Endometrial microvascular endothelial cells (primary cell): ENCODE measurements at regions not wholly inside any gene's neighbourhood (a gene's known extent, or its start where the extent isn't known, plus 50 kb on each side); places are given as distances from the start of the nearest gene placed in this dataset.

Source experiments
- in situ Hi-C: cut with HindIII; loops from 2 replicates; pipeline ENCODE4 v1.10.0; 2017; ENCODE audit warnings: low sequenced_read_pairs, low pct_unique_long_range_greater_than_20kb; ENCODE audit errors: inconsistent ontology term

GRCh38 chr9:14031810-14032209 lies 282.1 kb downstream of the NFIB start:
- in situ Hi-C loops = no loop called here

GRCh38 chr9:14031060-14031414 lies 282.9 kb downstream of the NFIB start:
- in situ Hi-C loops = no loop called here

- in situ Hi-C loops = no loop called here
Measured at GRCh38 chr9:14030375-14031059, 283.4 kb downstream of the NFIB start.

GRCh38 chr9:14029806-14030374 lies 284.1 kb downstream of the NFIB start:
- in situ Hi-C loops = no loop called here

- in situ Hi-C loops = no loop called here
Measured at GRCh38 chr9:14027116-14027800, 286.7 kb downstream of the NFIB start.

- in situ Hi-C loops = no loop called here
Measured at GRCh38 chr9:14025741-14026140, 288.2 kb downstream of the NFIB start.

- in situ Hi-C loops = no loop called here
Measured at GRCh38 chr9:14023285-14023684, 290.7 kb downstream of the NFIB start.

- in situ Hi-C loops = no loop called here
Measured at GRCh38 chr9:14021871-14022525, 291.9 kb downstream of the NFIB start.

GRCh38 chr9:14018081-14018480 lies 295.9 kb downstream of the NFIB start:
- in situ Hi-C loops = no loop called here

GRCh38 chr9:14014744-14015143 lies 299.2 kb downstream of the NFIB start:
- in situ Hi-C loops = no loop called here

GRCh38 chr9:14014218-14014617 lies 299.7 kb downstream of the NFIB start:
- in situ Hi-C loops = no loop called here

- in situ Hi-C loops = no loop called here
Measured at GRCh38 chr9:14011799-14012560, 302.0 kb downstream of the NFIB start.

- in situ Hi-C loops = no loop called here
Measured at GRCh38 chr9:14007190-14007769, 306.7 kb downstream of the NFIB start.

GRCh38 chr9:14006386-14007187 lies 307.4 kb downstream of the NFIB start:
- in situ Hi-C loops = no loop called here

GRCh38 chr9:14004110-14004509 lies 309.8 kb downstream of the NFIB start:
- in situ Hi-C loops = no loop called here

GRCh38 chr9:13994240-13994639 lies 319.7 kb downstream of the NFIB start:
- in situ Hi-C loops = no loop called here

- in situ Hi-C loops = no loop called here
Measured at GRCh38 chr9:13993632-13994185, 320.2 kb downstream of the NFIB start.
